ENCODE measurements at regions not wholly inside any gene's neighbourhood (a gene's known extent, or its start where the extent isn't known, plus 50 kb on each side); places are given as distances from the start of the nearest gene placed in this dataset.
"Not testable (repeated sequence)": the region's sequence is repeated elsewhere in the genome, so short reads cannot be mapped to it uniquely, and the experiment has no call there.

DNA sequence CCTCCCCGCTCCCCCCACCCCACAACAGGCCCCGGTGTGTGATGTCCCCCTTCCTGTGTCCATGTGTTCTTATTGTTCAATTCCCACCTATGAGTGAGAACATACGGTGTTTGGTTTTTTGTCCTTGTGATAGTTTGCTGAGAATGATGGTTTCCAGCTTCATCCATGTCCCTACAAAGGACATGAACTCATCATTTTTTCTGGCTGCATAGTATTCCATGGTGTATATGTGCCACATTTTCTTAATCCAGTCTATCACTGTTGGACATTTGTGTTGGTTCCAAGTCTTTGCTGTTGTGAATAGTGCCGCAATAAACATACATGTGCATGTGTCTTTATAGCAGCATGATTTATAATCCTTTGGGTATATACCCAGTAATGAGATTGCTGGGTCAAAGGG, 104.3 kb downstream of the MTPN start:
- DNase-seq (ENCODE audit: low spot score in 2 of 2); intact Hi-C loops (cut with DNase I; ENCODE audit: low total_unique reads); H3K4me1 ChIP-seq; H3K27me3 ChIP-seq; H3K27ac ChIP-seq; H3K36me3 ChIP-seq; H3K4me3 ChIP-seq; H3K9me3 ChIP-seq: not testable (repeated sequence)

DNA sequence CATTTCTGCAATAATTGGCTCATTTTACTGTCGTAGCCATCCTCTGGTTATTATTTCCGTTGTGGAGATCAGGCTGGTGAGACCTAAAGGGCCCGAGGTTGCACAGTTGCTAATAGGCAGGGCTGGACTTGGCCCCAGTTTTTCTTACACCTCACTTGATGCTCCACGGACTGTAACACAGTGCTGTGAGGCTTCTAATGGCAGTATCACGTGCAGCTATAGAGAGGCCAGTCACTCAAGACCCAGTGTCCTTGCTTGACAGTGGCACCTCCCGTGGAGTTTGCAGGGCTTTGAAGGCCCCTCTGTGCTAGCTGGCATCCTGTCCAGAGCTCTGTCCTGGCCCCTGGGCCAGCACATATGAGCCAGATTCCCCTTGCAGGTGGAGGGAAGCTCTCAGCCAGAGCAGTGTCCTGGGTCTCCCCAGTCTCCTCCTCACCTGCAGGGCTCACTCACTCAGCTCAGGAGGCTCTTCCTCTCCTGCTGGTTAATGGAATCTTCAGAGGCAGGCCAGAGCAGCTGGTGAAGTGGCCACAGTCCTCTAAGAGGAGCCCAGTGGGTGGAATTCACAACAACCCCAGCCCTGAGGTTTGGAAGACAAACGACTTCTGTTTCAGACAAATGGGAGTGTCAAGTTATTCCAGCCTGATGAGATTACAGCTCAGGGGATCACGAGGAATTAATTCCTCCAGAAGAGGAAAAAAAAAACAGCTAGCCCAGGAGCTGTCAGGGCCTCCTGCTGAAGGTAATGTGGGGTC, 114.2 kb upstream of the FAM180A start:
- Histone ChIP-seq H3K36me3 (no peaks in the 10 kb centered on the region), H3K27ac (no peak overlapping the region), H3K27me3 (no peaks in the 10 kb centered on the region), H3K9me3 (peaks cover 0 to 3% of the 10 kb centered on the region in 2 donors), H3K4me3 (no peak overlapping the region), H3K4me1 (no peaks in the 10 kb centered on the region)
- no peak for DNase-seq (ENCODE audit: low spot score in 2 of 2)
- intact Hi-C loops (cut with DNase I; ENCODE audit: low total_unique reads): no loop called here
- TF ChIP-seq, protein P1, sequence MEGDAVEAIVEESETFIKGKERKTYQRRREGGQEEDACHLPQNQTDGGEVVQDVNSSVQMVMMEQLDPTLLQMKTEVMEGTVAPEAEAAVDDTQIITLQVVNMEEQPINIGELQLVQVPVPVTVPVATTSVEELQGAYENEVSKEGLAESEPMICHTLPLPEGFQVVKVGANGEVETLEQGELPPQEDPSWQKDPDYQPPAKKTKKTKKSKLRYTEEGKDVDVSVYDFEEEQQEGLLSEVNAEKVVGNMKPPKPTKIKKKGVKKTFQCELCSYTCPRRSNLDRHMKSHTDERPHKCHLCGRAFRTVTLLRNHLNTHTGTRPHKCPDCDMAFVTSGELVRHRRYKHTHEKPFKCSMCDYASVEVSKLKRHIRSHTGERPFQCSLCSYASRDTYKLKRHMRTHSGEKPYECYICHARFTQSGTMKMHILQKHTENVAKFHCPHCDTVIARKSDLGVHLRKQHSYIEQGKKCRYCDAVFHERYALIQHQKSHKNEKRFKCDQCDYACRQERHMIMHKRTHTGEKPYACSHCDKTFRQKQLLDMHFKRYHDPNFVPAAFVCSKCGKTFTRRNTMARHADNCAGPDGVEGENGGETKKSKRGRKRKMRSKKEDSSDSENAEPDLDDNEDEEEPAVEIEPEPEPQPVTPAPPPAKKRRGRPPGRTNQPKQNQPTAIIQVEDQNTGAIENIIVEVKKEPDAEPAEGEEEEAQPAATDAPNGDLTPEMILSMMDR (IDR thresholded peaks at IDR 0.05): no peak

DNA sequence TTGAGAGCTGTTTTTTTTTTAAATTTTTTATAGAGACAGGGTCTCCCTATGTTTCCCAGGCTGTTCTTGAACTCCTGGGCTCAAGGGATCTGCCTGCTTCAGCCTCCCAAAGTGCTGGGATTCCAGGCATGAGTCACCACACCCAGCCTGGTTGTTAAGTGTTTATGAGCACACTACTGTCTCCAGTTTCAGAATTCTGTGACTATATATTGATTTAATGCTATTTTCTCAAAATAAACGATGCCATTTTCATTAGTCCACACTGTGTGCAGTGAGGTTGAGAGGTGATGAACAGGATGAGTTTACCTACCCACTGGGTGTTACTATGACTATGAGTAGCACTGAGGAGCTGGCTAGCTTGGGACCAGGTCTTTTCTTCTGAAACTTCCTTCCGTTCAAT, 110.9 kb upstream of the FAM180A start:
- DNase-seq (ENCODE audit: low spot score in 2 of 2): no peak
- intact Hi-C loops (cut with DNase I; ENCODE audit: low total_unique reads): no loop called here
- TF ChIP-seq POLR2AphosphoS5 (IDR thresholded peaks at IDR 0.05): no peak
- no peak for TF ChIP-seq POLR2A (IDR thresholded peaks at IDR 0.05)
- TF ChIP-seq, protein P1 (IDR thresholded peaks at IDR 0.05): no peak
- H3K9me3 ChIP-seq: peaks cover 0 to 7% of the 10 kb centered on the region in 2 donors
- H3K4me3 ChIP-seq: no peak overlapping the region
- H3K27me3 ChIP-seq: no peaks in the 10 kb centered on the region
- no peak overlapping the region for H3K27ac ChIP-seq
- H3K4me1 ChIP-seq: no peaks in the 10 kb centered on the region
- H3K36me3 ChIP-seq: no peaks in the 10 kb centered on the region

DNA sequence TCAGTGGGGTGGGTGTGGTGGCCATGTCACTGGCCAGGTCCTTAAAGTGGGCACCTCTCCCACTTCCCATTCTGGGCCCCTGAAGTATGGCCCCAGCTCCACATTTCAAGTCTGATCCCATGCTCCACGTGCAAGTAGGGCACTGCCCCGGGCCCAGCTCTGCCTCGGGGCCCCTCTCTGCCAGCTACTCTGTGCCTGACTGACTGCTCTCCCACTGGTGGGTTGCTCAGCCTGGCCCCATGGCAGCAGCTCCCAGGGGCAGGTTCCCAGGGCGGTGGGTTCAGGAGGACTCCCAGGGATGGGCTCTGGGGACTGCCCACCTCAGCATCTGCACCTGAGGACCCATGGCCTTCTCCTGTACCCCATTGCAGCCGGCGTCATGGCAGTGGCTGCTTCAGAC, 110.2 kb upstream of the FAM180A start:
- H3K9me3 ChIP-seq: peaks cover 0 to 7% of the 10 kb centered on the region in 2 donors
- no peak for TF ChIP-seq POLR2AphosphoS5 (IDR thresholded peaks at IDR 0.05)
- TF ChIP-seq POLR2A (IDR thresholded peaks at IDR 0.05): no peak
- TF ChIP-seq, protein P1 (IDR thresholded peaks at IDR 0.05): no peak
- DNase-seq (ENCODE audit: low spot score in 2 of 2): no peak
- no peak overlapping the region for H3K27ac ChIP-seq
- H3K4me3 ChIP-seq: no peak overlapping the region
- no peaks in the 10 kb centered on the region for H3K27me3 ChIP-seq
- no peaks in the 10 kb centered on the region for H3K36me3 ChIP-seq
- intact Hi-C loops (cut with DNase I; ENCODE audit: low total_unique reads): no loop called here
- no peaks in the 10 kb centered on the region for H3K4me1 ChIP-seq

DNA sequence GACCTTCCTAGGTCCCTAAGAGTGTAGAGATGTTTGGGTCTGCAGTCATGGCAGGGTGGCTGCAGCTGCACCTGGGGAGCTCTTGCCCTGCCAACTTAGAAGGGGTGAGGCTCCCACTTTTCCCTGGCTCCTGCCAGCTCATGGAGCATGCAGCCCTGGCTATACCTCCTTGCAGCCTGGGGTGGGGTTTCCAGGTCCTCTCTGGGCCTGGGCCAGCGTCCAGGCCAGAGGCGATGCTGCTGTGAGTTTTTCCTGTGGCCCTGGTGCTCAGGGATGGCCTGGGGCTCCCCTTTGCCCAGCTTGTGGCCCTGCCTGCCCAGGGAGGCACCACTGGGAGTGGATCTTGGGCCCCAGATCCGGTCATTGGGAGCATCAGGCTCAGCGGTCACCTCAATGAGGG, 109.8 kb upstream of the FAM180A start:
- no peaks in the 10 kb centered on the region for H3K27me3 ChIP-seq
- peaks cover 0 to 7% of the 10 kb centered on the region in 2 donors for H3K9me3 ChIP-seq
- no peaks in the 10 kb centered on the region for H3K4me1 ChIP-seq
- H3K36me3 ChIP-seq: no peaks in the 10 kb centered on the region
- no peak overlapping the region for H3K27ac ChIP-seq
- intact Hi-C loops (cut with DNase I; ENCODE audit: low total_unique reads): no loop called here
- DNase-seq (ENCODE audit: low spot score in 2 of 2): no peak
- TF ChIP-seq POLR2A (IDR thresholded peaks at IDR 0.05): no peak
- TF ChIP-seq, protein P1 (IDR thresholded peaks at IDR 0.05): no peak
- TF ChIP-seq POLR2AphosphoS5 (IDR thresholded peaks at IDR 0.05): no peak
- H3K4me3 ChIP-seq: no peak overlapping the region

All from breast epithelium (tissue), 4 donors.